ENCODE measurements at regions not wholly inside any gene's neighbourhood (a gene's known extent, or its start where the extent isn't known, plus 50 kb on each side); places are given as distances from the start of the nearest gene placed in this dataset.

DNA sequence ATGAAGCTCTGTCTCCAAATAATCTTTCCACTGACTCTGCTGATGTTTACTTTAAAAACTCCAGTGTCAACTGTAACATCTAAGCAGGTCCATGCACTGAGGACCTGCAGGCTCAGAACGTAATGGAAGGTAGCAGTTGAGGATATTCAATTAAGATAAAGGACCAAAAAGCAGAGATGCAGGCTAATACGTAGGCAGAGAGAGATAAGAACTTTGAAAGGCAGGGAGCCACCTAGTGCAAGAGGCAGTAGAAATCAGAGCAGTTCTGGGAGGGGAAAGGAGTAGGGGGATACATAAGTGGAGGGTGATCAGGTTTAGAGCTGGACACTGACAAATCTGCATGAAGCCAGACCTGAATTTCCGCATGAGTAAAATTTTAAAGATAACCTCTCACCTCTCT is 114.5 kb upstream of the POM121L12 start:
- TF ChIP-seq, protein P1, sequence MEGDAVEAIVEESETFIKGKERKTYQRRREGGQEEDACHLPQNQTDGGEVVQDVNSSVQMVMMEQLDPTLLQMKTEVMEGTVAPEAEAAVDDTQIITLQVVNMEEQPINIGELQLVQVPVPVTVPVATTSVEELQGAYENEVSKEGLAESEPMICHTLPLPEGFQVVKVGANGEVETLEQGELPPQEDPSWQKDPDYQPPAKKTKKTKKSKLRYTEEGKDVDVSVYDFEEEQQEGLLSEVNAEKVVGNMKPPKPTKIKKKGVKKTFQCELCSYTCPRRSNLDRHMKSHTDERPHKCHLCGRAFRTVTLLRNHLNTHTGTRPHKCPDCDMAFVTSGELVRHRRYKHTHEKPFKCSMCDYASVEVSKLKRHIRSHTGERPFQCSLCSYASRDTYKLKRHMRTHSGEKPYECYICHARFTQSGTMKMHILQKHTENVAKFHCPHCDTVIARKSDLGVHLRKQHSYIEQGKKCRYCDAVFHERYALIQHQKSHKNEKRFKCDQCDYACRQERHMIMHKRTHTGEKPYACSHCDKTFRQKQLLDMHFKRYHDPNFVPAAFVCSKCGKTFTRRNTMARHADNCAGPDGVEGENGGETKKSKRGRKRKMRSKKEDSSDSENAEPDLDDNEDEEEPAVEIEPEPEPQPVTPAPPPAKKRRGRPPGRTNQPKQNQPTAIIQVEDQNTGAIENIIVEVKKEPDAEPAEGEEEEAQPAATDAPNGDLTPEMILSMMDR (IDR thresholded peaks at IDR 0.05; ENCODE audit: low read length), result peak; percentile 53; the same call in 1 of the 2 replicates
- no peak for TF ChIP-seq EZH2 (IDR thresholded peaks at IDR 0.05; ENCODE audit: borderline replicate concordance, low read length)
- H3K27ac ChIP-seq (ENCODE audit: low read depth, low read length, poor library complexity, severe bottlenecking), result peak overlapping the region; percentile 11
- H3K9me3 ChIP-seq (ENCODE audit: low read length), result 0 out of 2 replicates have a peak, but pooled peaks cover 5% of the 10 kb centered on the region

DNA sequence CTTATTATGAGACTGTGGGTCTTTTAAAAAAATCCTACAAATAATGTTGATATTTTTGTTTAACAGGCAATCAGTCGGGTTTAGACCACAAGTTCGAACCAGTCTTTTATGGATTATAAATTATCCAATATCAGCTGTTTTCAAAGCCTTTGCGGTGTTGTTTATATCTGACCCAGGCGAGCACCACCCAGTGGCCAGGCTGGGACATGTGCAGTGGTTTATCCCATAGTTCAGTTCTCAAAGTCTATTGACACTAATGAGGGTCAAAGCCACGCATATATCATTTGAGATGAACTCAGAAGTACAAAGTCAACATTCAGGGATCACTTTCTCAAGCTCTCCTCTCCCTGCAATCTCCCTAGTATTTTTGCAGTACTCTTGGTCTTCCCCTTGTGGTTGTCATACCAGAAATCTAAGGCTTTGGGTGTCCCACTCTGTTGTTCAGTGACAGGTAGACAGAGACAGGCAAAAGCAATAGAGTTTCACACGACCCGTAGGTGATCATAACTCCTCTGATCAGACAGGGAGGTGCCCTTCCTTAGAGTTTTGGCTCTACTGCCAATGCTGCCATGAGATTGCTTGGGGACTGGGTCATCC is 117.4 kb upstream of the POM121L12 start:
- no peak overlapping the region for H3K4me3 ChIP-seq (ENCODE audit: low read depth, low read length, poor library complexity, severe bottlenecking)
- H3K27ac ChIP-seq (ENCODE audit: low read depth, low read length, poor library complexity, severe bottlenecking), result peak overlapping the region; percentile 8
- H3K36me3 ChIP-seq (ENCODE audit: insufficient read depth, low read length), result no peaks in the 10 kb centered on the region
- peaks cover 37% of the 10 kb centered on the region for H3K4me1 ChIP-seq (ENCODE audit: insufficient read depth, low read length, severe bottlenecking)
- no peak overlapping the region for H3K9ac ChIP-seq (ENCODE audit: low read length)
- no peak overlapping the region for H2AFZ ChIP-seq (ENCODE audit: low read length)
- no peaks in the 10 kb centered on the region for H3K79me2 ChIP-seq (ENCODE audit: insufficient read depth, low read length)
- H3K4me2 ChIP-seq (ENCODE audit: low read length), result no peak overlapping the region
- H4K20me1 ChIP-seq (ENCODE audit: insufficient read depth, low read length), result no peaks in the 10 kb centered on the region
- no peaks in the 10 kb centered on the region for H3K9me2 ChIP-seq (ENCODE audit: low read depth, low read length)
- no peaks in the 10 kb centered on the region for H3F3A ChIP-seq (ENCODE audit: insufficient read depth, low read length)
- no peaks in the 10 kb centered on the region for H3K27me3 ChIP-seq (ENCODE audit: insufficient read depth, low read length)
- 0 out of 2 replicates have a peak, but pooled peaks cover 5% of the 10 kb centered on the region for H3K9me3 ChIP-seq (ENCODE audit: low read length)
- TF ChIP-seq, protein P1 (IDR thresholded peaks at IDR 0.05; ENCODE audit: low read length), result peak; percentile 91
- TF ChIP-seq EZH2 (IDR thresholded peaks at IDR 0.05; ENCODE audit: borderline replicate concordance, low read length), result no peak

More for the DNA sequence above, 114.5 kb upstream of the POM121L12 start:
- Histone ChIP-seq H3K36me3 (ENCODE audit: insufficient read depth, low read length) (no peaks in the 10 kb centered on the region), H3K4me3 (ENCODE audit: low read depth, low read length, poor library complexity, severe bottlenecking) (no peak overlapping the region), H3F3A (ENCODE audit: insufficient read depth, low read length) (no peaks in the 10 kb centered on the region), H3K4me2 (ENCODE audit: low read length) (peak overlapping the region; percentile 14; the same call in 1 of the 2 replicates), H3K79me2 (ENCODE audit: insufficient read depth, low read length) (no peaks in the 10 kb centered on the region), H3K4me1 (ENCODE audit: insufficient read depth, low read length, severe bottlenecking) (peaks cover 37% of the 10 kb centered on the region), H3K9me2 (ENCODE audit: low read depth, low read length) (no peaks in the 10 kb centered on the region), H3K27me3 (ENCODE audit: insufficient read depth, low read length) (no peaks in the 10 kb centered on the region), H3K9ac (ENCODE audit: low read length) (peak overlapping the region; percentile 5; the same call in 1 of the 2 replicates), H2AFZ (ENCODE audit: low read length) (peak overlapping the region; percentile 15), H4K20me1 (ENCODE audit: insufficient read depth, low read length) (no peaks in the 10 kb centered on the region)

DNA sequence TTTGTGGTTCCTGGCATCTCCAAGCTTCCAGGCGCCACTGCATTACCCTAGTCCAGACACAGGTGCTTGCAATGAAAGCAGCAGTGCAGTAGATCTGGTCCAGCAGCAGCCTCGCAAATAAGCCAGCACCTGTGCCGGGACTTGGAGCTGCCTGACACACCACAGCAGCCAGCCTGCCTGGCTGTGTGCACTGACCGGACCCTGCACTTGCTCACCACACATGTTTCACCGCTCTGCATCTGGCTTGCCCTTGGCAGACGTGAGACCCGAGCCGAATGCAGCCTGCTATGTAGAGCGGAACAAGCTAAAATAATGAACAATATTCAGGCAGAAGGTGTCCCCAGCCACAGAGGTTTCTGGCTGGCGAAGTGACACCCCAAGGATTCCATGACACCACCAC is 123.6 kb upstream of the POM121L12 start:
- H3K27me3 ChIP-seq (ENCODE audit: insufficient read depth, low read length), result no peaks in the 10 kb centered on the region
- no peaks in the 10 kb centered on the region for H3K36me3 ChIP-seq (ENCODE audit: insufficient read depth, low read length)
- H3K4me3 ChIP-seq (ENCODE audit: low read depth, low read length, poor library complexity, severe bottlenecking), result peak overlapping the region; percentile 5
- H2AFZ ChIP-seq (ENCODE audit: low read length), result no peak overlapping the region
- no peaks in the 10 kb centered on the region for H3K9me2 ChIP-seq (ENCODE audit: low read depth, low read length)
- no peaks in the 10 kb centered on the region for H3F3A ChIP-seq (ENCODE audit: insufficient read depth, low read length)
- TF ChIP-seq, protein P1 (IDR thresholded peaks at IDR 0.05; ENCODE audit: low read length), result no peak
- TF ChIP-seq EZH2 (IDR thresholded peaks at IDR 0.05; ENCODE audit: borderline replicate concordance, low read length), result no peak
- no peak overlapping the region for H3K9ac ChIP-seq (ENCODE audit: low read length)
- H3K27ac ChIP-seq (ENCODE audit: low read depth, low read length, poor library complexity, severe bottlenecking), result peak overlapping the region; percentile 49
- H3K4me1 ChIP-seq (ENCODE audit: insufficient read depth, low read length, severe bottlenecking), result peaks cover 20% of the 10 kb centered on the region
- peaks cover 13% of the 10 kb centered on the region for H3K9me3 ChIP-seq (ENCODE audit: low read length)
- H4K20me1 ChIP-seq (ENCODE audit: insufficient read depth, low read length), result no peaks in the 10 kb centered on the region
- peak overlapping the region; percentile 1; the same call in 1 of the 2 replicates for H3K4me2 ChIP-seq (ENCODE audit: low read length)
- H3K79me2 ChIP-seq (ENCODE audit: insufficient read depth, low read length), result no peaks in the 10 kb centered on the region

Measured in OCI-LY1 (cell line).